SHP77 (cell line): ENCODE measurements at regions not wholly inside any gene's neighbourhood (a gene's known extent, or its start where the extent isn't known, plus 50 kb on each side); places are given as distances from the start of the nearest gene placed in this dataset.
A peak's percentile ranks its signal among the peaks of the same experiment; 100 is the strongest.
"Not testable (repeated sequence)": the region's sequence is repeated elsewhere in the genome, so short reads cannot be mapped to it uniquely, and the experiment has no call there.

Source experiments
- DNase-seq, 2 experiments: peaks; one replicate each; lab custom pipeline; 2025; lab: John Stamatoyannopoulos, UW

DNA sequence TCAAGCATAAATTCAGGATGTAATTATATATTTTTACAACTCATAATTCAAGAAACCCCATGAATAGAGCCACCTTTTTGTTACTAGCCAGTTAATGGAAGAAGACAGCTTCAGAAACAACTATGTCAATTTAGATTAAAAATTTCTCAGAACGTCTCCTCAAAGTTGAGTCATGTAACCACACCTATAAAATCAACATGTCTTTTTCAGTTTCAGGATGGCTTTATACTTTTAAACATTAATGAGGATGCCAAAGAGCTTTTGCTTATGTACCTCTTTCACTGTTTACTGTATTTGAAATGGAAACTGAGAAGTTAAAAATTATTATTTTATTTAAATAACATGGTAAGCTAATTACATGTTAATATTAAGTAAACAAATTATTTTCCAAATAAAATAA is 280.1 kb downstream of the PTH2R start:
- no peak for DNase-seq

DNA sequence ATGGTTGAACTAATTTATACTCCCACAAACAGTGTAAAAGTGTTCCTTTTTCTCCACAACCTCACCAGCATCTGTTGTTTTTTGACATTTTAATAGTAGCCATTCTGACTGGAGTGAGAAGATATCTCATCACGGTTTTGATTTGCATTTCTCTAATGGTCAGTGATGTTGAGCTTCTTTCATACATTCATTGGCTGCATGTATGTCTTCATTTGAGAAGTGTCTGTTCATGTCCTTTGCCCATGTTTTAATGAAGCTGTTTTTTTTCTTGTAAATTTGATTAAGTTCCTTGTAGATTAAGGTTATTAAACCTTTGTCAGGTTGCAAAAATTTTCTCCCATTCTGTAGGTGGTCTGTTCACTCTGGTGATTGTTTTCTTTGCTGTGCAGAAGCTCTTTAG is 281.1 kb downstream of the PTH2R start:
- not testable (repeated sequence) for DNase-seq

DNA sequence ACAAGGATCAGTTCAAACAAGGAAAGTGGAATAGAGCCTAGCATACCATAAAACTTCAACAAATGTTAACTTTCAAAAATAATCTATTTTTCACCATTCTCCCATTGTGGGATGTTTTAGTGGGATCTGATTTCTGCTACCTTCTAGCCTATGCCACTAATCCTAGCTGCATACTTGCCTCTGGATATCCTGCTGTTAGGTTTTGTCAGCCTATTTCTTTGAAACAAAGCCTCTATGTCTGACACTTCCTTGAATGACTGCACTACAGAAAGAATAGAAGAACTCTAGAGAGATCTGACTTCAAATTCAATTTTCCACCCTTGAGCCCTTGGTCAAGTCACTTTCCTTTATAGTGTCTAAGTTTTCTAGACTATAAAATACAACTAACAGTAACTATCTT is 291.5 kb downstream of the PTH2R start:
- no peak for DNase-seq

DNA sequence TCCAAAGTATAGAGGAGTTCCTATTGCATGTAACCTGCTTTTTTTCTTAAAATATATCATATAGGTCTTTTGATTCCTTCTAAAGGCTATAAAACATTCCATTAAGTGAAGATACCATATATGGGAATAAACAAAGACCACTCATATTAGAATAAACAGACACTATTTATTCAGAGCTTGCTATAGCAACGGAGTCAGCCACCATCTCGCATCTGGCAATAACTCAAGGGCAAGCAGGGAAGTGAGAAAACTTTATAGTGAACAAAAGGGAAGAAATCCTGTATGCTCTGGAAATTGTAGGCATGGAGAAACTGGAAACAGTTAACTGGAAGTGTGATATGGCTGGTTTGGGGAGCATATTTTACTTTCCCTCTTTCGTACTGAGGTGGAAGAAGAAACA is 301.9 kb downstream of the PTH2R start:
- DNase-seq: peak; percentile 7 to 9

DNA sequence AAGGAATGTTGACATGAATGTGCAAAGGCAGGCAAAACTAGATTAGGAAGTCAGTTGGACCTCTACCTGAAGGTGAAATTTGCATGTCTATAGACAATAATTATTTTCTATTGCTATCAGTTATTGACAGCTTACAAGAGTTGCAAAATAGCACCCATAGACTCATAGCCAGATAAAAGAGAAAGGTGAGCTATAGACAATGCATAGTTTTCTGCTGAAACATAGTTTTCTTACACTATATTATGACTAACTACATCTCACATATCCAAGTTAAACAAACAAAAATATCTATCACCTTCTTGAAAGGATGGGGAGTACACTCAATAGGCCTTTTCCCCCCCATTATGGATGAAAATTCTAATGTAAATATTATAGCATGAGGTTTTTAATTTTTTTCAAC is 305.0 kb downstream of the PTH2R start:
- no peak for DNase-seq

DNA sequence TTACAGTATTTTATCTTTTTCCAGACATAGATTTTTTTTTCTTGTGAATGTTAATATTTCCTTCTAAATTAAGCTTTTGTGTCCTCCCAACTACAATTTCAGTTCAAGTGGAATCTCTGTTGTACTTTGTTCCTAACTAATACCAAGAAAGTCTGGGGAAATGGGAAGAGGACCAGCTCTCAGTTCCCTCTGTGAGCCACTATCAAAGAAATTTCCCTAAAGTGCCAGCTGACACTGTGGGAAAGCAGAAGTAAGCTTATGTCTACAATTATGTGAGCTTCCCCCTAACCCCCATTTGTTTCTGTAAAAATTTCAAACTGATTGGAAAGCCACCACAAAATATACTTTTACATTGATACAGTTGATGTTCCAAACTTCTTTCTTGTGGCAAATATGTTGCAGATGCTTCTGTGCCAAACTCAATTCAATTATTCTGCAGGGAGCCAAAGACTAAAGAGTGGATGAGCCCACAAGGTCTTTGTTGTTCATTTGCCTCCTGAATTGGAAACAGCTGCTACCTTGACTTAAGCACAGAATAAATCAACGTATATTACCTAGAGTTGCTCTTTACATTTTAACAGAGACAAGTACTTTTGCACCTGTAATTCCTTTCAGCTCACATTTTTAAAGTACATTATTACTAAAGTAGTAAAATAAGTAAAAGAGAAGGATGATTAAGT is 306.6 kb downstream of the PTH2R start:
- DNase-seq: peak in 1 of 2 experiments; percentile 7

DNA sequence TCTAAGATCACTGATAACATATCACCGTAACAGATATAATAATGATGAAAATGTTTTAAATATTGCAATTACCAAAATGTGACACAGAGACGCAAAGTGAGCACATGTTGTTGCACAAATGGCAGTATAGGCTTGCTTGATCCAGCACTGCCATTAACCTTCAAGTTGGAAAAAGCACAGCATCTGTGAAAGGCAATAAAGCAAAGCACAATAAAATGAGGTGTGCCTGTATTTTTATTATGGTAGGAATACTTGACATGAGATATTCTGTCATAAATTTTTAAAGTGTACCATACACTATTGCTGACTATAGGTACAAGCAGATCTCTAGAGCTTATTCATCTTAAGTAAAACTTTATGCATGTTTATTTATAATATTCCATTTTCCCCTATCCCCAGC is 312.2 kb downstream of the PTH2R start:
- DNase-seq: no peak

DNA sequence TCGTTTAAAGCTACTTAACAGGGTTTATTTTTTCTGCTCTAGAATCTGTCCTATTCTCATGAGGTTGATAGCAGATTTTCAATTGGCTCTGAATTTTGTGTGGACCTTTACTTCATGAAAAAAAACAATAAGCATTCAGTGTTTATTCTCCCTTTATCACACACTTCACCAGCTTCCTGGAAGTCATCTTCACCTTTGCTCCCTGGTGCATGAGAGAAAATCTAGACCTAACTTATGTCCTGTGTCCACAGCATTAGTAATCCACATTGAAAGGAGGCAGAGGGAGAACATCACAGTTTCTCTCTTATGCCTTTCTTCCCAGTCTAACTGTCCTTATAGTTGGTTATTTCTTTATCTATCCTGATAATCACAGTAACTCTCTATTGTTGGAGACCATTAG is 316.1 kb downstream of the PTH2R start:
- DNase-seq: no peak

DNA sequence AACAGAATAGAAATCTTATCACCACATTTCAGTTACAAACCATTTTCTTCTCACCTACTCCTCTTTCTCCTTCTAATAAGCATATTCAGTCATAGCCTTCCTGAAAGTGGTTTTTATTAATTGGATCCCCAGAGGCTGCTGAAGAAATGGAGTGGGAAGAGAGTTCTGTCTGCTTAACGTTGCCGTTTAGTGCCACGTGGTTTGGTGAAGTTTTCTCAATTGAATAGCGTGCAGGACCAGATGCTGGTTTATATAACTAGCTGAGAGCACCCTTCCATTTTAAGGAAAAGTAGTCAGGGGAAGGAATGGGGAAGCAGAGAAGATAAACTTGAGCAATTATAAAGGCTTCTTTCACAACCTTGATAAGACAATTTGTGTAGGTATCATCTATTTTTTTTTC is 318.7 kb downstream of the PTH2R start:
- DNase-seq: no peak

DNA sequence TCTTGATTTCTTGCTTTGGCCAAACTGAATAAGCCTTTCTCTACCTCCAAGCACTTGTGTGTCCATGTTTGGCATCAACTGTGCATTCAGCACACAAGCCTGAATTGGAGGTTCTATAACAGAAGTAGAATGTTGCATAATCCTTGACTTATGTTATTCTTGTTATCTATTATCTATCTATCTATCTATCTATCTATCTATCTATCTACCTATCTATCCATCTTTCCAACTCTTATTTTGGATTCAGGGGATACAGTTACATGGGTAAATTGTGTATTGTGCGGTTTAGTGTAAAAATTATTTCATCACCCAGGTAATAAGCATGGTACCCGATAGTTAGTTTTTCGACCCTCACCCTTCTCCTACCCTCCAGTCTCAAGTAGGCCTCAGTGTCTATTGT is 319.6 kb downstream of the PTH2R start:
- DNase-seq: no peak

DNA sequence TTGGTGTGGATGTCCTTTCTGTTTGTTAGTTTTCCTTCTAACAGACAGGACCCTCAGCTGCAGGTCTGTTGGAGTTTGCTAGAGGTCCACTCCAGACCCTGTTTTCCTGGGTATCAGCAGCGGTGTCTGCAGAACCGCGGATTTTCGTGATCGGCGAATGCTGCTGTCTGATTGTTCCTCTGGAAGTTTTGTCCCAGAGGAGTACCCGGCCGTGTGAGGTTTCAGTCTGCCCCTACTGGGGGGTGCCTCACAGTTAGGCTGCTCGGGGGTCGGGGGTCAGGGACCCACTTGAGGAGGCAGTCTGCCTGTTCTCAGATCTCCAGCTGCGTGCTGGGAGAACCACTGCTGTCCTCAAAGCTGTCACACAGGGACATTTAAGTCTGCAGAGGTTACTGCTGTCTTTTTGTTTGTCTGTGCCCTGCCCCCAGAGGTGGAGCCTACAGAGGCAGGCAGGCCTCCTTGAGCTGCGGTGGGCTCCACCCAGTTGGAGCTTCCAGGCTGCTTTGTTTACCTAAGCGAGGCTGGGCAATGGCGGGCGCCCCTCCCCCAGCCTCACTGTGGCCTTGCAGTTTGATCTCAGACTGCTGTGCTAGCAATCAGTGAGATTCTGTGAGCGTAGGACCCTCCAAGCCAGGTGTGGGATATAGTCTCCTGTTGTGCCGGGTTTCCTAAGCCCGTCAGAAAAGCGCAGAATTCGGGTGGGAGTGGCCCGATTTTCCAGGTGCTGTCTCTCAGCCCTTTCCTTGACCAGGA is 345.2 kb downstream of the PTH2R start:
- DNase-seq: not testable (repeated sequence)

DNA sequence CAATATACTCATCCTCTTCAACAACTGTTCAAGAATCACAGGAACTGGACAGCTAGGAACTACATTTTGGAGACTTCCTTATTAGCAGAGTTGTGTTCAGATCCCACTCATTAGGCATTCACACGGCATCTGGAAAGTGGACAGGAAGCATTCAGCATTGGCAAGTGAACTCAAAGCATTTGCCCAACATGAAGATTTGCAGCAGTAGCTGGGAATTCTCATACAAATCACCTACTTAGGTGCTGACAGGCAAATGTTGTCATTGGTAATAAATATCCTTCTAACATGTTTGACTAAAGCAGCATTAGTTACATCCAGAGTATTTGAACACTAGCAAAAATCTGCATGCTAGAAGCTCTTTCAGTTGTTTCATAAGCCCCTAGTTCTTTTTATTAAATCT is 350.8 kb downstream of the PTH2R start:
- DNase-seq: no peak

DNA sequence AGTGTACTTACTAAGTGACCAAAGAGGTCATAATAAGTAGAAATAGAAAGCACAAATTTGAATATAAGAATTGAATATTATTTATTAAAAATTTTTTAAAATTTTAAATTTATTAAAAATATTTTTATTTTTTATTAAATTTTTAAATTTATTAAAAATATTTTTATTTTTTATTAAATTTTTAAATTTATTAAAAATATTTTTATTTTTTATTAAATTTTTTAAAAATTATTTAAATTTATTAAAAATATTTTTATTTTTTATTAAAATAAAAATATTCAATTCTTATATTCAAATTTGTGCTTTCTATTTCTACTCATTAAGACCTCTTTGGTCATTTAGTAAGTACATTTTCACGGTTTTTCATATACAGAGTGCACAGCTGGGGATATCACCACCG is 366.5 kb downstream of the PTH2R start:
- not testable (repeated sequence) for DNase-seq

DNA sequence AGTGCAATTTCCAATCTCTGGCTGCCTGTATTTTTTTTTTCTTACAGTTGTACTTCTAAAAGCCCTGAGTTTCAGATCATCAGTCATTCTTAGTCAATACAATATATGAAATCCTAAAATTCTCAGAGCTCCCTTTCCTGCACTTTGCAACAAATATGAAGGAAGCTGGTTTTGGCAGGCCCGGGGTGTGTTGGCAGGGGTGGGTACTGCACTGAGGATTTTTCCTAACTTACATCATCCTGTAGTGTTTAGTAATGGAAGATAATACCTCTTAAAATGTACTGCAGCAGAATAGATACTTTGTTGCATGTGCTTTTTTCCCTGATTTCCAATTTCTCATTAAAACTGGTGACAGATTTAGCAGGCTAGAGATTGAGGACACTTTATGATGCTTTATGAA is 374.6 kb downstream of the PTH2R start:
- no peak for DNase-seq

DNA sequence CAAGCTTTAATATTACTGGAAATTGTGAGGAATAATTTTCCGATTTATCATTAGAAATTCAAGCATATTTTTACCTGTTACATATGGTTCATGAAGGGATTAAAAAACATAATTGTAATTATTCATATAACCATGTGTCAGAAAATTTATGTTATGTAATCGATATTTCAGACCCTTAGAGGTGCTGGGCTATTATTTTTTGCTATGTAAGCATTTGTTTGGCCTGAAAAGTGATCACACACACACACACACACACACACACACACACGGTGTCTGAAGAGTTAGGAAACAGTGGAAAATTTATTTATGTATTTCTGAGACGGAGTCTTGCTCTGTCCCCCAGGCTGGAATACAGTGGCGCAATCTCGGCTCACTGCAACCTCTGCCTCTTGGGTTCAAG is 375.5 kb downstream of the PTH2R start:
- no peak for DNase-seq

DNA sequence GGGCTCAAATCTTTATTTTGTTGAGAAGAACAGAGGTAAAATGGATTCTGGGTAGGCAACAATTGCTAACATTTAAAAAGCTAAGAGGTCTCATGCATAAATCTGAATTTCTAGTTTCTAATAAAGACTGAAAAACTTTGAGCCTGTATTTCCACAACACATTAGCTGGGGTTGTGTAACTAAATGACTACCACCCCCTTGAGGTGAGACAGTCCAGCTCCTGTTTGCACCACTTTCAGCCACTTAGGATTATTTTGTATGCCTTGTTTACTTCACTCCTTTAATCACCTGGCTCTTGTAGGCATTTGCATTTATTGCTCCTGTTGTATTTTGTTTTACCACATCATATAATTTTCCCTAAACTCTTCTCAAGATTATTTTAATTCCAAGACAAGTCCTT is 376.6 kb downstream of the PTH2R start:
- peak in 1 of 2 experiments; percentile 18 for DNase-seq

DNA sequence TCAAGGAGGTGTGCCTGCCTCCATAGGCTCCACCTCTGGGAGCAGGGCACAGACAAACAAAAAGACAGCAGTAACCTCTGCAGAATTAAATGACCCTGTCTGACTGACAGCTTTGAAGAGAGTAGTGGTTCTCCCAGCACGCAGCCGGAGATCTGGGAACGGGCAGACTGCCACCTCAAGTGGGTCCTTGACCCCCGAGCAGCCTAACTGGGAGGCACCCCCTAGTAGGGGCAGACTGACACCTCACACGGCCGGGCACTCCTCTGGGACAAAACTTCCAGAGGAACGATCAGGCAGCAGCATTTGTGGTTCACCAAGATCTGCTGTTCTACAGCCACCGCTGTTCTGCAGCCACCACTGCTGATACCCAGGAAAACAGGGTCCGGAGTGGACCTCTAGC is 378.2 kb downstream of the PTH2R start:
- not testable (repeated sequence) for DNase-seq

DNA sequence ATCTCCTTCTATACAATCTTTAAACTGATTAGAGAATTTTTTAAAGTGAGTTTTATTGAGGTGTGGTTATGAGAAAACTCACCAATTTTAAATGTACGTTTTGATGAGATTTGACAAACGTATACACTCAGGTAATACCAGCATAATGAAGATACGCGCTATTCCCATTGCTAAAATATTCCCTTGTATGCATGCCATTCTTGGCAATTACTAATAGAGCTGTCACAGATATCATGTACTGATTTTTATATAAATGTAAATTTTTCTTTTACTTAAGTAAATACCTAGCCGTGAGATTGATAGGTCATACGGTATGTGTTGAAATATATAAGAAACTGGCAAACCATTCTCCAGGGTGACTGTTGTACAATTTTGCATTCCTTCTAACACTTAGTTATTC is 384.7 kb downstream of the PTH2R start:
- no peak for DNase-seq

DNA sequence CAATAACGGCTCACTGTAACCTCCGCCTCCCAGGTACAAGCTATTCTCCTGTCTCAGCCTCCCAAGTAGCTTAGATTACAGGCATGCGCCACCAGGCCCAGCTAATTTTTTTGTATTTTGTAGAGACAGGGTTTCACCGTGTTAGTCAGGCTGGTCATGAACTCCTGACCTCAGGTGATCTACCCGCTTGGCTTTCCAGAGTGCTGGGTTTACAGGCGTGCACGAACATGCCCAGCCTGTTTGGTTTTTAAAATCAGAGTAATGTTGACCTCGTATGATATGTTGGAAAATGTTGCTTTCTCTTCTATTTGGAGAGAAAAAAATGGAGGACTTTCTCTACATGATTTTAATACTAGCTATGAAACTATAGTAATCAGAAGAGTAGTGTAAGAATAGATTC is 386.2 kb downstream of the PTH2R start:
- DNase-seq: no peak

DNA sequence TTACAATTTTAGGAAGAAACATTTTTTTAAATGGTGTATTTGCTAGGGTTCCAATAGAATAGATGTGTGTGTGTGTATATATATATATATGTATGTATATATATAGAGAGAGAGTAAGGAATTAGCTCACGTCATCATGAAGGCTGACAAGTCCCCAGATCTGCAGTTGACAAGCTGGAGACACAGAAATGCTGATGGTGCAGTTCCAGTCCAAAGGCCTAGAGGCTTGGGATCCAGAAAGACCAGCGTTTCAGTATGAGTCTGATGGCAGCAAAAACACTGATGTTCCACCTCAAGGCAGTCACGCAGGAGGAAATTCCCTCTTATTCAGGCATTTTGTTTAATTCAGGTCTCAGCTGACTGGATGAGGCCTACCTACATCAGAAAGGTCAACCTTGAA is 386.8 kb downstream of the PTH2R start:
- DNase-seq: no peak

DNA sequence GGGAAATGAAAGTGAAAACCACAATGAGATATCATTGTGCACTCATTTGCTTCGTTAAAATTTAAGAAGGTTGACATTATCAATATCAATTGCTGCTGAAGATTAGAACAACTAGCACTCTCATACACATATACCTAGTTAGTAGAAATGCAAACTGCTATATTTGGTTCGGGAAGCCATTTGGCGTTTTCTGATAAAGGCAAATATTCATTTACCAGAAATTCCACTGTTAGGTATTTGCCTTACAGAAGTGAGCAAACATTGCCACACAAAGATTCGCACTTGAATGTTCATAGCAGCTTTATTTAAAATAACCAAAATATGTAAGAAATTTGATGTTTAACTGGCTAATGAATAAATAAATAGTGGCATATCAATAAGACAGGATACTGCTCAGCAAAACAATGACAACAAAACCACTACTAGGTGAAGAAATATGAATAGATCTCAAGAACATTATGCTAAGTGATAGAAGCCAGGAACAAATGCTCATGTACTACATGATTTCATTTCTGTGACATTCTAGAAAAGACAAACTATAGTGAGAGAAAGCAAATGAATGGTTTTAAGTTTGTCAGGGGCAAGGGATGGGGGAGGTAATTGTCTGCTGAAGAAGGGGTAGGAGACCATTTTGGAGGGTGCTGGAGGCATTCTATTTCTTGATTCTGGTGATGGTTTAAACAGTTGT is 387.8 kb downstream of the PTH2R start:
- DNase-seq: no peak

DNA sequence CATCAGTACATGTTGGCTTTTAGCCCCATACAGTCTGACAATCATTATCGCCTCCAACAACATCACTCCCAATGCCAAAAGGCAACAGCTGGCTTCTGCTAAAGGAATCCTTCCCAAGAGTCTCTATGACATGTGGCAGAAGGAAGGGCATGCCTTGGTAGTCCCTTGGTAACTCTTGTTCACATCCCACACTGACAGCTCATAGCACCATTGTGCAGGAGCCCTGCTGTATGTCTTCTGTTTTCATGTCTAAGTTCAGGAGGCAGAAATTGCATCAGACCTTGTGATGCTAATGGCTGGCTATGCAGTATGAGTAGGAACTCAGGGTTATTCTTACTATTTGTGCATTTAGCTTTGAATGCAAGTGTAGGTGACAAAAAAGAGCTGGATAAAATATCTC is 392.1 kb downstream of the PTH2R start:
- DNase-seq: no peak

DNA sequence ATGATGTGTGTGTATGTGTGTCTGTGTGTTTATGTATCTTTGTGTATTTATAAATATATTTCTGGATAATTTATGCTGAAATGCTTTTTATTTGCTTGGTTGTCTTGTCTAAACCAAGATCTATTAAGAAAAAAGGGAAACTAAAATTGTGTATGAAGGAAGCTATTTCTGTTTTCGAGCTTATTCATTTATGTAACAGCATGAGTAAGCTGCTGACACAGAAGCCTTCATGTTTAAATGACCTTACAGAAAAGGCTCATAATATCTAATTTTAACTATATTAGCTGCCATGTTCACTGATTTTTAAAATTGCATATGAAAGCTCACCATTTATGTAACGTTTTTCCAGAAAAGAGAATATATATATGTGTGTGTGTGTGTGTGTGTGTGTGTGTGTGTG is 392.8 kb downstream of the PTH2R start:
- DNase-seq: no peak
